HEK293T (cell line): ENCODE measurements at regions not wholly inside any gene's neighbourhood (a gene's known extent, or its start where the extent isn't known, plus 50 kb on each side); places are given as distances from the start of the nearest gene placed in this dataset.

ENCODE experiments used
- CTCF ChIA-PET: fragments of 350-600 bp; formaldehyde crosslinking; extraction: SDS; loops from one replicate; lab custom pipeline; 2021; ENCODE audit warnings: antibody characterized with exemption, inconsistent platforms; lab: Yijun Ruan, JAX
- POLR2A ChIA-PET: fragments of 350-600 bp; formaldehyde crosslinking; extraction: SDS; loops from one replicate; lab custom pipeline; 2020; ENCODE audit warnings: antibody characterized with exemption, inconsistent platforms; lab: Yijun Ruan, JAX
- DNase-seq: peaks from one replicate; pipeline ENCODE4 v3.0.0; 2012; ENCODE audit warnings: mixed read lengths; ENCODE audit errors: extremely low spot score
- ARNT ChIP-seq: fragments of 450-650 bp; IDR thresholded peaks from 2 replicates; pipeline ENCODE4 v1.6.1; 2017; ENCODE audit warnings: mild to moderate bottlenecking
- BHLHE40 ChIP-seq: fragments of 450-650 bp; IDR thresholded peaks from 2 replicates; pipeline ENCODE4 v1.6.1; 2016; ENCODE audit warnings: mild to moderate bottlenecking, moderate library complexity, borderline replicate concordance
- CTBP1 ChIP-seq: fragments of 450-650 bp; IDR thresholded peaks from 2 replicates; pipeline ENCODE4 v1.6.1; 2016; ENCODE audit warnings: borderline replicate concordance
- ELF4 ChIP-seq: fragments of 450-650 bp; IDR thresholded peaks from 2 replicates; pipeline ENCODE4 v1.6.1; 2017; ENCODE audit warnings: antibody characterized with exemption
- FOXA1 ChIP-seq: fragments of 450-650 bp; IDR thresholded peaks from 2 replicates; pipeline ENCODE4 v1.6.1; 2016; ENCODE audit warnings: mild to moderate bottlenecking
- FOXK2 ChIP-seq: fragments of 450-650 bp; IDR thresholded peaks from 2 replicates; pipeline ENCODE4 v1.6.1; 2016; ENCODE audit warnings: mild to moderate bottlenecking
- FOXM1 ChIP-seq: fragments of 450-650 bp; IDR thresholded peaks from 2 replicates; pipeline ENCODE4 v1.6.1; 2017; ENCODE audit warnings: mild to moderate bottlenecking, borderline replicate concordance
- HDGF ChIP-seq: fragments of 450-650 bp; IDR thresholded peaks from 2 replicates; pipeline ENCODE4 v1.6.1; 2017; ENCODE audit warnings: antibody characterized with exemption, borderline replicate concordance
- L3MBTL2 ChIP-seq: fragments of 450-650 bp; conservative IDR thresholded peaks from 2 replicates; pipeline ENCODE4 v1.6.1; 2016; ENCODE audit warnings: mild to moderate bottlenecking
- LEF1 ChIP-seq: fragments of 450-650 bp; IDR thresholded peaks from 2 replicates; pipeline ENCODE4 v1.6.1; 2017; ENCODE audit warnings: mild to moderate bottlenecking, borderline replicate concordance
- NFRKB ChIP-seq: fragments of 450-650 bp; IDR thresholded peaks from 2 replicates; pipeline ENCODE4 v1.6.1; 2016; ENCODE audit warnings: mild to moderate bottlenecking, moderate library complexity
- SP1 ChIP-seq: fragments of 450-650 bp; IDR thresholded peaks from 2 replicates; pipeline ENCODE4 v1.6.1; 2017
- SUZ12 ChIP-seq: fragments of 450-650 bp; IDR thresholded peaks from 2 replicates; pipeline ENCODE4 v1.6.1; 2016; ENCODE audit warnings: mild to moderate bottlenecking
- TARDBP ChIP-seq: fragments of 450-650 bp; IDR thresholded peaks from 2 replicates; pipeline ENCODE4 v1.6.1; 2016
- ZNF384 ChIP-seq: fragments of 450-650 bp; IDR thresholded peaks from 2 replicates; pipeline ENCODE4 v1.6.1; 2016
- TF ChIP-seq, protein P1 (sequence below): fragments of 450-650 bp; IDR thresholded peaks from 2 replicates; pipeline ENCODE4 v1.6.1; 2016

DNA sequence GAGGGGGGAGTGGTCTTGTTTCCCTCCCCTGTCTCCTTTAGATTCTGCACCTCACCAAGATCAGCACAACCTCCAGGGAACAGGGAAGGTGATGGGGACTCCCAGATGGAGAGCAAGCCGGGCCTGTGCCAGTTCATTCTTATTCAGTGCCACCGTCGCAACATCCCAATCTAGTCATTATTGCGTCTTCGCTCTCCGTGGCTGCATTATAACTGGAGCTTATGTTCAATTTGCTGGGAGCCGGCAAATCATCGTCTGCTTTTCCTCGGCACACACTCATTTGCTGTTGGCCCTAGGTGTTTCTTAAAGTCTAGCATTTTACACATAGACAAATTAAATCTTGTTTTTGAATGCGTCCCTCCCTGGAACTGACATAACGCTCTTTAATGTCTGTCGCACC is 1269.7 kb downstream of the BRD1 start:
- POLR2A ChIA-PET = no interaction called here
- no peak for DNase-seq
- TF ChIP-seq CTBP1 (no peak), HDGF (no peak), ZNF384 (no peak), TARDBP (no peak), FOXA1 (no peak), ELF4 (no peak), BHLHE40 (no peak)
- CTCF ChIA-PET = no interaction called here

DNA sequence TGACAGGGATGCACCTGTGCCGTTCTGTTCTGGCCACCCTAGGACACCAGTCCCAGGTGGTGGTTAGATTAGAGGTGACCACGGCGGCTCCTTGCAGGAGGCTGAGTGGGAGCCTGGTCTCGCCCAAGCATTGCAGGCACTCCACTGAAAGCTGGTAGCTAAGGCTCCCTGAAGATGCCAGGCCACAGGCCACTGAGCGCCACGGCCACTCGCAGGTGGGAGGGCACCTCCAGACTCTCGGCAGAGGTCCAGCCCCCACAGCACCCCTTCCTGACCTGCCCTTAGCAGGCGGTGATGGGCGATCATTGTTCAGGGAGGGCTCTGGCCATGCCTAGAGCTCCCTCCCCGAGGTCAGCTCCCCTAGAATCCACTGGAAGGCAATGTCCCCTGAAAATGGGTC is 1270.2 kb downstream of the BRD1 start:
- no peak for TF ChIP-seq ZNF384
- no peak for TF ChIP-seq FOXM1
- no peak for TF ChIP-seq L3MBTL2
- TF ChIP-seq ELF4 = no peak
- no peak for TF ChIP-seq CTBP1
- TF ChIP-seq, protein P1, sequence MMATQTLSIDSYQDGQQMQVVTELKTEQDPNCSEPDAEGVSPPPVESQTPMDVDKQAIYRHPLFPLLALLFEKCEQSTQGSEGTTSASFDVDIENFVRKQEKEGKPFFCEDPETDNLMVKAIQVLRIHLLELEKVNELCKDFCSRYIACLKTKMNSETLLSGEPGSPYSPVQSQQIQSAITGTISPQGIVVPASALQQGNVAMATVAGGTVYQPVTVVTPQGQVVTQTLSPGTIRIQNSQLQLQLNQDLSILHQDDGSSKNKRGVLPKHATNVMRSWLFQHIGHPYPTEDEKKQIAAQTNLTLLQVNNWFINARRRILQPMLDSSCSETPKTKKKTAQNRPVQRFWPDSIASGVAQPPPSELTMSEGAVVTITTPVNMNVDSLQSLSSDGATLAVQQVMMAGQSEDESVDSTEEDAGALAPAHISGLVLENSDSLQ = no peak
- TF ChIP-seq LEF1 = no peak
- no peak for TF ChIP-seq TARDBP
- no peak for TF ChIP-seq BHLHE40
- no peak for DNase-seq
- ChIA-PET CTCF (no interaction called here), POLR2A (no interaction called here)

- ChIA-PET POLR2A (no interaction called here), CTCF (no interaction called here)
- no peak for TF ChIP-seq FOXM1
- TF ChIP-seq ARNT = no peak
- TF ChIP-seq NFRKB = no peak
- TF ChIP-seq, protein P1 = no peak
- no peak for TF ChIP-seq TARDBP
- no peak for TF ChIP-seq CTBP1
- no peak for TF ChIP-seq ELF4
- TF ChIP-seq L3MBTL2 = no peak
- no peak for TF ChIP-seq ZNF384
- no peak for TF ChIP-seq SUZ12
- TF ChIP-seq SP1 = no peak
- TF ChIP-seq FOXA1 = no peak
- TF ChIP-seq LEF1 = no peak
- no peak for TF ChIP-seq FOXK2
- DNase-seq = no peak
Observed at GRCh38 chr22:48556751-48557150, 1270.9 kb downstream of the BRD1 start.

DNA sequence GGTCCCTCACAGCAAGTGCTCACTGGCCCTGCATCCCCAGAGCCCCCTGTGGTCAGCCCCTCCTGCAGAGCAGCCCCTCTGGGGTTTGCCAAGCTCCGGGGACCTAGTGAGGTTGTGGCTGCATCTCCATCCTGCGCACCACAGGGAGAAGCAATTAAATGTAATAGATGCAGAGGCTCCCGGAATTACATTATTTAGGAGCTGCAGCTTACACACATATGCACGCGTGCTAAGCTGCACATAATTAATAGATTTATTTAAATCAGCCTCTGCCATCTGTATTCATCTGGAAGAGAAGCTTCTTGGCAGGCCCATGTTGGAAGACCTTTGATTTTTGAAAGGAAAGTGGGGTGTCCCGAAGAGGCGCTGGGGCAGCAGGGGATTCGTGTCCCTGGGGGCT is 1271.5 kb downstream of the BRD1 start:
- CTCF ChIA-PET = no interaction called here
- TF ChIP-seq CTBP1 (no peak), FOXA1 (no peak), FOXK2 (no peak), TARDBP (no peak), LEF1 (no peak), FOXM1 (no peak), ZNF384 (no peak), NFRKB (no peak), ELF4 (no peak), BHLHE40 (no peak), ARNT (no peak), L3MBTL2 (no peak), SP1 (no peak), SUZ12 (no peak), HDGF (no peak)
- TF ChIP-seq, protein P1 = no peak
- POLR2A ChIA-PET = no interaction called here
- no peak for DNase-seq

DNA sequence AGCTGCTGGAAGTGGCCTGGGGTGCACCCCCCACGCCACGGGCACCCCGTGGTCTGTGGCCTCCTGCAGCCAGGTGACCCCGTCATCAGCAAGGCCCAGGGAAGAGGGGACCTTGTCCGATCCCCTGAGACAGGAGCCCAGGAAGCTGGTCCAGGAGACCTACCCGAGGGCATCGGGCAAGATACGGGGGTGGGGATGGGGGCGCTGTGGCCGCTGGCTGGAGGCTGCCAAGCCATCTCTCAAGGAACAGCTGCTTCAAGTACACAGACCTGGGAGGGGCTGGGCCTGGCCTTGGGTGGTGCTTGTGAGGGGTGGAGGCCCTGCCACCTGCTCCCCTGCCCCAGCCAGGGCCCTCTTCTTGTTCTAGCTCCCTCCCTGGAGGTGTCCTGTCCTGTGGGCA is 1272.1 kb downstream of the BRD1 start:
- POLR2A ChIA-PET = no interaction called here
- CTCF ChIA-PET = no interaction called here
- TF ChIP-seq LEF1 (no peak), ARNT (no peak), FOXM1 (no peak), L3MBTL2 (no peak), BHLHE40 (no peak), SP1 (no peak), ELF4 (no peak), FOXK2 (no peak), ZNF384 (no peak), SUZ12 (no peak), TARDBP (no peak), NFRKB (no peak), HDGF (no peak)
- no peak for DNase-seq

DNA sequence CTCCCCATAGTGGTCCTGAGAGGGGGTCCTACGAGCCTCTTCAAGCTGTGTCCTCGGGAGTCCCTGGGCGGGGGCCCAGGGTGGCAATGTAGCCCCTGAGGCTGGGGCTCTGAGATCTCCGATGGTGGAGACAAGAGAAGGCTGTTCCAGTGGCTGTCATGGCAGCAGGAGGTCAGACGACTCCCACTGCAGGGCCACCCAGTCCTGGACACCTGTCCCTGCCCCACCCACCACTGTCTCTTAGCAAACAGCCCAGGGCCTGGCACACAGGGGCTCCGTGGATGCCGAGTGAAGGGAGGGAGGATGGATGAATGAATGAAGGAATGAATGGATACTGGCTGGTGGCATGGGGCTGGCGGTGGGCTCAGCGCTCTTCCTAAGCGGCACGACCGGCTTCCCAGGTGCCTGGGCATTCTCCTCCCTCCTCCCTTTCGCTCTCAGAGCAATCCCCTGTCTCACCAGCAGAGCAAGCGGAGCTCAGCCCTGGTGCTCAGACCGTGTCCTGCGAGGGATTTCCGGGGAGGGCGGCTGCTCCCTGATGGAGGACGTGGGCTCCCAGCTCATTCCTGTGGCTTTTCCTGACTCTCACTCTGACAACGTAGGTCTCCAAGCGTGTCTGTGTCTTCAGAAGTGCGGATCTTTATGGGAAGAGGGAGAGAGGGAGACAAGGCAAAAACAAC is 1272.6 kb downstream of the BRD1 start:
- TF ChIP-seq SP1 = no peak
- TF ChIP-seq HDGF = no peak
- TF ChIP-seq, protein P1 = no peak
- TF ChIP-seq ELF4 = no peak
- TF ChIP-seq NFRKB = no peak
- TF ChIP-seq ZNF384 = no peak
- TF ChIP-seq LEF1 = no peak
- no peak for TF ChIP-seq SUZ12
- no peak for TF ChIP-seq FOXA1
- TF ChIP-seq BHLHE40 = no peak
- TF ChIP-seq CTBP1 = no peak
- TF ChIP-seq ARNT = no peak
- no peak for TF ChIP-seq FOXM1
- no peak for DNase-seq
- POLR2A ChIA-PET = no interaction called here
- CTCF ChIA-PET = no interaction called here
